HL-60 (cell line): ENCODE measurements at regions not wholly inside any gene's neighbourhood (a gene's known extent, or its start where the extent isn't known, plus 50 kb on each side); places are given as distances from the start of the nearest gene placed in this dataset.

Experiments
- CTCF ChIP-seq: IDR thresholded peaks from one replicate; pipeline ENCODE4 v1.5.1; 2011; ENCODE audit warnings: low read length, control low read depth, inconsistent platforms; ENCODE audit not compliant: insufficient read depth
- GABPA ChIP-seq: IDR thresholded peaks from 2 replicates; pipeline ENCODE4 v1.6.1; 2012; ENCODE audit warnings: low read depth
- POLR2AphosphoS5 ChIP-seq: IDR thresholded peaks from 2 replicates; pipeline ENCODE4 v1.6.1; 2012; ENCODE audit warnings: low read depth
- REST ChIP-seq: IDR thresholded peaks from 2 replicates; pipeline ENCODE4 v1.6.1; 2012; ENCODE audit warnings: low read depth; ENCODE audit not compliant: insufficient replicate concordance
- SPI1 ChIP-seq: IDR thresholded peaks from 2 replicates; pipeline ENCODE4 v1.6.1; 2012; ENCODE audit warnings: low read depth, mild to moderate bottlenecking, borderline replicate concordance

DNA sequence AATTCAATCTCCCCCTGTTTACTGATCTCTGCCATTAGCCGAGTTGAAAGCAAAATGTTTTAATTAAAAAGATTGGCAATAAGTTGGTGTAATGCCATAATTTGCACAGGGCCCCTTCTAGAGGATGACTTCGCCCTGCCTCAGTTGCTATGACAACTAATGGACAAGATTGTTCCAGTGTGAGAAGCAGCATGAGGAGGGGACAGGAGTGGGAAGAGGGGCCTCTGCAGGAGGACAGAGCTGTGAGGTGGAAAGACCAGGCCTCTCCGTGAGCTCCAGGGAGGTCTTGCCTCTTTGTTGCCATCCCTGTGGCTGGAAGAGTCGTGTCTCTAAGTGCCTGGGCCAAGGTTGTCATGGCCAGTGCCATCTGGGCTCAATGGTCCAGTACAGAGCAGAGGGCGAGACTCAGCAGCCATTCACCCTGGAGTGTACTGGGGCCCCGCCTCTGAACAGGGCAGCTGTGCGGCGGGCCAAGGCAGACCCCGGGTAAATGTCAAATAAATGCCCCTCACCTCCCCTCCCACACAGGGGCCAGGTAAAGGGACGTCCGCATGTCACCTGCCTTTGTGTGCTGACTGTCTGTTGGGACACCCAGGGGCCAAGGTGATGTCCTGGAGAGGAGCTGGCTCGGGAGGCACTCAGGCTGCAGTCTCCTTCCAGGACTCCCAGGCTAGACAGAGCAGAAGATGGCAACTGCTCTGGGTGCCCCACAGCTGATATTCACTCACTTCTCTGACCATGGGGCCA is 97.0 kb upstream of the RET start:
- TF ChIP-seq CTCF (no peak), REST (no peak), GABPA (no peak), POLR2AphosphoS5 (no peak), SPI1 (no peak)
